Medulla oblongata (tissue), 1 donor: ENCODE measurements at regions not wholly inside any gene's neighbourhood (a gene's known extent, or its start where the extent isn't known, plus 50 kb on each side); places are given as distances from the start of the nearest gene placed in this dataset.
"Not testable (repeated sequence)": the region's sequence is repeated elsewhere in the genome, so short reads cannot be mapped to it uniquely, and the experiment has no call there.

Experiments used
- DNase-seq: peaks from one replicate; pipeline ENCODE4 v3.0.0-alpha.2; 2015; ENCODE audit errors: extremely low spot score

- DNase-seq: no peak
Measured at GRCh38 chr2:17362956-17363355, 155.3 kb downstream of the RAD51AP2 start.

DNA sequence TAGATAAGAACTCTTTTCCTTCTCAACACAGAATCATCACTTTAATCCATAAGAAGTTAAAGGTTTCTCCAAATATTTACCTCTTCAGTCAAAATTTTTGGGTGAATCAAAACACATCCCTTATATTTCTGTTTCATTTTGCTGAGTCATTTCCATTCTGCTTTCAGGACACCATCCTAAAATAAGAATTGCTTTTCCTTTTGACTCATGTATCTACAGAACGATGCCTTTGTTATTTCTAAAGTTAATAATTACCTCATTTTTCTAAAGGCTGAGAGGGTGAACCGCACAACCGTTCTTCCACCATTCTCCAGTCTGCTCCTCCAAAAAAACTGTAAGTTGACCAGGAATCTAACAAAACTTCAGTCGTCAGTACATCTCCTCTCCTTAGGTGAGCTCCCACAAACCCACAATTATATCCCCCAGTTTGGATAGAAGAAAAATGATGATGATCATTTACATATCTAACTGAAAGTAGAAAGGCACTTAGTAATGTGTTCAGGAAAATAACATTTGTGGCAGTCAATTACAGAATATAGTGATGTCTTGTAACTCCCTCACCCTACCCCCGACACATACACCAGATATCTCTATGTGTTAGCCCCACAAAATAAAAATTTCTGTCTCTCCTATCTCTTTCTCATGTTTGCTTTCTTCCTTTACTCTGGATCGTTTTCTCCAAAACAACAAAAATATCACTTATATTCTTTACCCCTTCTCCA is 162.5 kb downstream of the RAD51AP2 start:
- no peak for DNase-seq

GRCh38 chr2:17353263-17353662 is 165.0 kb downstream of the RAD51AP2 start:
- no peak for DNase-seq

DNA sequence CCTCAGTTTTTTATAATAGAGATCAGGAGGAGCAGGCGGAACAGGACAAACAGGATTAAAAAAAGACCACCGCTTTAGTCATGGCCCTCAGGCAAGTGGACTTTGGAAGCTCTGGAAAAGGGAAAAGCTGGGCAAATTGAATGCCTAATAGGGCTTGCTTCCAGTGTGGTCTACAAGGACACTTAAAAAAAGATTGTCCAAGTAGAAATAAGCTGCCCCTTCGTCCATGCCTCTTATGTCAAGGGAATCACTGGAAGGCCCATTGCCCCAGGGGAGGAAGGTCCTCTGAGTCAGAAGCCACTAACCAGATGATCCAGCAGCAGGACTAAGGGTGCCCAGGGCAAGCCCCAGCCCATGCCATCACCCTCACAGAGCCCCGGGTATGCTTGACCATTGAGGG is 175.5 kb downstream of the RAD51AP2 start:
- DNase-seq: not testable (repeated sequence)

DNA sequence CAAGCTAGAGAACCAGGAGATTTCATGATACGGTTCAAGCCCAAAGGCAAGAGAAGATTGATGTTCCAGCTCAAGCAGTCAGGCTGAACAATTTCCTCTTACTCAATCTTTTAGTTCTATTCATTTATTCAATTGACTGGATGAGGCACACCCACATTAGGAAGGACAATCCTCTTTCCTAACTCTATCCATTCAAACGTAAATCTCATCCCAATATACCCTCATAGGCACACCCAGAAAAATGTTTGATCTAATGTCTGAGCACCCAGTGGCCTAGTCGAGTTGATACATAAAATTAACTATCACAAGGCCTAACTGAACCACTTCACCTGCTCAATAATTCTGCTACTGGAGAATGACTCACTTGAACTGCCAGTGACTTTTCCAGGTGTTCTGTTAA is 180.7 kb downstream of the RAD51AP2 start:
- no peak for DNase-seq

GRCh38 chr2:17336458-17336857 is 181.8 kb downstream of the RAD51AP2 start:
- DNase-seq: no peak

GRCh38 chr2:17334300-17334699 is 183.9 kb downstream of the RAD51AP2 start:
- no peak for DNase-seq

DNA sequence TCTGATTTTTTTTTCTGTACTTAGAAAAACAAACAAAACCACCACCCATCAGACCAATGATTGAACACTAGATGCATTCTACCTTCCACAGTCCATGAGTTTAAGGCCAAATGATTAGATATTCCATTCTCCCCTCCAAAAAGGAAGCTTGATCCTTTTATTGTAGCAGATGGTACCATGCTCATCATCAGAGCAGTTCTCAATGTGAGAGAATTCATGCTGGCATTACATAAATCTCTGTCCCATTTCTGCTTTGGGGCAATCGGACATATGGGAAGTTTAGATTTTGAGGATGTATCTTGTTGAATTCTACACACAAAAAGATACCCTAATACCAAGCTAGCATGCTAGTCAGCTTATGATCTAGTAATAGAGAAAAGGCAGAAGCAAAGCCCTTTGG is 186.6 kb downstream of the RAD51AP2 start:
- DNase-seq: no peak

DNA sequence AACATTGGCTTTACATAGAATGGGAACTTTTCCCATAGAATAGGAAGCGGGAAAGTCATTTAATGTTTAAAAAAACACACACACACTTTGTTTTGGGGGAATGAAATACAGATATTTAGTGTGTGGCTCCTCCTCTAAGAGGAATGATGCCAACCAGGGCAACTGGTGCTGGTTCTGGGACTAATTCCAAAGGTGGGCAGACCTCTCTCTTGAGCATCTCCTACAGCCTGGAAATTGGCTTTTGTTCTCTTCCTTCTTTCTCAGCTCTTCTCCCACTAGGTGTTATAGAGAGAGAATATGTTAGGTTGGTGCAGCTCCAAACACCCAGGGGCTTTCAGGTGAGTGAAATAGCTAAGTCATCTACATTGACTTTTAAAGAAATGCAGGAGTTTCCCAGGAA is 190.1 kb downstream of the RAD51AP2 start:
- no peak for DNase-seq

- DNase-seq: no peak
Measured at GRCh38 chr2:17327649-17328048, 190.6 kb downstream of the RAD51AP2 start.

- DNase-seq: no peak
Measured at GRCh38 chr2:17326717-17327116, 191.5 kb downstream of the RAD51AP2 start.

DNA sequence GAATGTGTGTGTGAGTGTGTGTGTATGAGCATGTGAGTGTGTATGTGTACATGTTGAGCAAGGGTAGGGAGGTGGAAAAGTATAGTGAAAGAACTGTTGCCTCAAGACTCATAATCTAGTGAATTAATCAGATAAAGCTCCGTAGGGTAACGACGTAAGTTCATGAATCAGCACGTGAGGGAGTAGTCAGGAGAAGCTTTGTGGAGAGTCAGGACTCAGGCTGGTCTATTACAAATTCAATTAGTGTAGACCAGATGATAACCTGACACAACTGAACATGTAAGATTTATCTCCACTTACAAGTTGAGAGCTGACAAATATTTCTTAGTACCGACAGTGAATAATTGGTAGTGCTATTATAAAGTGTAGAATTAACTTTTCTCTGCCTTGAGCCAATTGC is 194.5 kb downstream of the RAD51AP2 start:
- no peak for DNase-seq

GRCh38 chr2:17322461-17322860 is 195.8 kb downstream of the RAD51AP2 start:
- peak; percentile 11 for DNase-seq

DNA sequence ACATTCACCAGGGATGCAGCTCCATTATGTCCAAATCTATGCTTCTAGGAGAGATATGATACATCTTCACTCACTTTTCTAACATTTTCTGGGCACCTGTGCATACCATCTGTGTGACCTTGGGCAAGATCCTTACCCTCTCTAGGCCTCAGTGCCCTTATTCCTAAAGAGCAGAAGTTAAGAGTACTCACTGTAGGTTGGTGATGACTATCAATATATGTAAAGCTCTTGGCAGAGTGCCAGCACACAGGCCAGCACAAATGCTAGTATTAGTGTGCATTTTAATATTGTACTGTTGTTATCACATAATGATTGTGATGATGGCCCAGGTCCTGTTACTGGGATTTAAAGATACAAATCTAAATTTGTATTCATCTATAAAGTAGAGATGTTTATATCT is 199.2 kb downstream of the RAD51AP2 start:
- DNase-seq: no peak

DNA sequence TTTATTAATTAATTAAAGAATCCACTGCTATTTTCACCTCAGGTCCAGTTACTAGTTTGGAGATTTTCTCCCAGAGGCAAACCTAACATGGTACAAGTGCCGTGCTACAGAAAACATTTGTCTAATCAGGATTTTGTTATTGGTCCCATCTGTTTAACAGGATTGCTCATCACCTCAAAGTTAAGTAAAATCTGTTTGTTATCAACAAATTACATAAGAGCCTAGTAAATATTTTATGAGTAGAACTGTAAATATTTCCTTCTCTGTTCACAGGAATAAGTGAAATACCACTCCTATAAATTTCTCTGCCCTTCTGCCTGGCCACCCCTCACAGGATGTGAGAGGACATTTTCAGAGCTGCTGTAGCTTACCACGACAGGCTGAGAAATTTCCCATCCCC is 200.2 kb downstream of the RAD51AP2 start:
- DNase-seq: no peak

DNA sequence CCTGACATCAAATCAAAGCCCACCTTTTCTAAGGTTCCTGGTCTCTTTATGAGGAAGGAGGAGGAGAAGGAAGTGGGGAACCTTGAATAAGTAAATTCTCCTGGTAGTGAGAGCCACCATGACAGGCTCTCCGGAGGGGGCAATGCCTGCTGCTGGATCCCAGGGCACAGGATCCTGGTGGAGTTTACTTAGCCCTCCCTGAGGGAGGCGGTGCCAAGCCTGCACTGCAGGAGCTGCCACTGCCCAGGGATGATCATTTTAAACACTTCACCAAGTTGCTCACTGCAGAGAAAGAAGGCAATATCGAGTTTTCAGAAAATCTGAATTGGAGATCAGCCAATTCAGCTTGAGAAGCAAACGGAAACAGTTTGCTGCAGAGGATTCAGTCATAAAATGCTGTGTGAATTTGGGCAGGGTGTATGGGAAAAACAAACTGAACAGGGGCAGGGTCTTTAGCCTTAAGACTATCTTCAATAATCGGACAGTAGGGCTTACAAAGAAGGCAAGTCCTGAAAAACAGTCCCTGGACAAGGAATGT is 200.7 kb downstream of the RAD51AP2 start:
- no peak for DNase-seq

DNA sequence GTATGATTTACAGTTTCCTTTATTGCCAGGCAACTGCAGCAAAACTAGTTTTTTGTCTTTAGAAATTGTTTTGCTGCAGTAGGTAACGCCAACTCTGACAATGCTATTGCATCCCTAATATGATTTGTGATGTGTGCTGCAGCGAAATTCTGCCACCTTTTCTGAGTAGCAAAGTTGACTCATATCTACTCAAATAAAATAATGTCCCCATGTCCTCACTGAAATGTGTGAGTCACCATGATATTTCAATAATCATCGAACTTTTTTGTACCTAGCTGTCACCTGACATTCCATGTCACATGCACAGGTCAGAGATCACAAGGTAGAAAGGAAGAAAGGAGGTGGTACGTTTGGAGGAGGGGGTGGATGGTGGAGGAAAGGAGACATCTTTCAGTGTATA is 205.0 kb downstream of the RAD51AP2 start:
- DNase-seq: no peak

GRCh38 chr2:17311771-17312511 is 206.3 kb downstream of the RAD51AP2 start:
- no peak for DNase-seq

DNA sequence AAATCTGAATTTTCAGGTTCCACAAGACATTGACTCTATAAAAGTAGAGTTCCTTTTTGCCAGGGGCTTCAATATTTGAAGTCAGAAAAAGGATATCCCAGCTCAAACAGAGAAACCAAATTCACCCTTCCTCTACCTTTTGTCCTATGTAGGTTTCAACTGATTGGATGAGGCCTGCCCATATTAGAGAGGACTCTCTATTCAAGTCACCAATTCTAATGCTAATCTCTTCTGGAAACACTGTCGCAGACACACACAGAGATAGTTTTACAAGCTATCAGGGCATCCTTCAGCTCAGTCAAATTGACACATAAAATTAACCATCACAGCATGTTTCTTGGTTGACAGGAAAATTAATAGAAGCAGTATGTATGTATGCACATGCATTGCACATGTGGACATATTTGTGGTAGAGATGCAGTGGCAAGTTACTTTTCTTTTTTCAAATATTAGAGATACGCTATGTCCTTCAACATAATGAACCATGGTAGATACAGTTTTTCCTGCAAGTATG is 207.1 kb downstream of the RAD51AP2 start:
- DNase-seq: no peak

DNA sequence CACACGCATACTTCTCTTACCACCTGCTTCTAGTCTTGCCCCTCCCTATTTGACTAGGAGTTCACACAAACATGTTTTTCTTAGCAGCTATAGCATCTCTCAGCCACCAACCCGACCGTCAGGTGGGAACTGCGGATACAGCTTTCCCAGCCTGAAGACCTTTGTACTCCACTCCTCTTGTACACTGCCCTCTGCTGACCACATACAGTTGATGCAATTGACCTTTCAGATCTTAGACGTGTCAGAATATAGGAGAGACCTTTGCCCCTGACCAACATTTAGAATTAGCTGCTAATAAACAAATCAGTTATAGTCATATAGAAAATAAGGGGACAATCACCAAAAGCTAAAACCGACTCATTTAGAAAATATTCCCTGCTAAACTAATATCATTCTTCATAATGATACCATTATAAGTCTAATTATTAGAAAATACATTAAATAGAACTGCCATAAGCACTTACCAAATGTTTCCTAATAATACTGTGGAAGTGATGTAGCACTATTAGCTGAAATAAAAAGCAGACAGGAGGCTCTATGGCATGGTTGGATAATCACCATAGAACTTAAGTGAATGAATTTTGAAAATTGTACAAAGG is 208.4 kb downstream of the RAD51AP2 start:
- peak; percentile 66 for DNase-seq

GRCh38 chr2:17309181-17309580 is 209.1 kb downstream of the RAD51AP2 start:
- DNase-seq: no peak

- no peak for DNase-seq
Measured at GRCh38 chr2:17306706-17307105, 211.5 kb downstream of the RAD51AP2 start.

GRCh38 chr2:17306219-17306618 is 212.0 kb downstream of the RAD51AP2 start:
- no peak for DNase-seq
